ENCODE measurements at regions not wholly inside any gene's neighbourhood (a gene's known extent, or its start where the extent isn't known, plus 50 kb on each side); places are given as distances from the start of the nearest gene placed in this dataset.
"Not testable (repeated sequence)": the region's sequence is repeated elsewhere in the genome, so short reads cannot be mapped to it uniquely, and the experiment has no call there.

GRCh38 chr16:33986521-33986920, 527.1 kb downstream of the TP53TG3F start:
- not testable (repeated sequence) for H2BK120ac ChIP-seq (ENCODE audit: low read depth, low read length); H3K36me3 ChIP-seq (ENCODE audit: control insufficient read depth, insufficient read depth, low read length); H3K27ac ChIP-seq (ENCODE audit: low read depth, low read length); H2AK5ac ChIP-seq (ENCODE audit: low read length); H2BK5ac ChIP-seq (ENCODE audit: low read length); H4K8ac ChIP-seq (ENCODE audit: low read depth, low read length); H3K4me3 ChIP-seq (ENCODE audit: low read length); H3K4me1 ChIP-seq (ENCODE audit: control insufficient read depth, low read depth, low read length); H3K23ac ChIP-seq (ENCODE audit: low read length); H3K27me3 ChIP-seq (ENCODE audit: insufficient read depth, low read length, poor library complexity); H3K56ac ChIP-seq (ENCODE audit: low read length); H4K5ac ChIP-seq (ENCODE audit: low read length); DNase-seq; H3K18ac ChIP-seq (ENCODE audit: low read length); H2BK15ac ChIP-seq (replicated peaks; ENCODE audit: low read depth); H3K4me2 ChIP-seq (ENCODE audit: low read length); H3K9ac ChIP-seq (ENCODE audit: low read length); H3K4ac ChIP-seq (ENCODE audit: low read depth, low read length); H3K79me1 ChIP-seq (ENCODE audit: low read length); H3K79me2 ChIP-seq (ENCODE audit: control insufficient read depth, insufficient read depth, low read length)
- WGBS (ENCODE audit: extremely low coverage, insufficient coverage, low lambda C conversion rate) = no CpG with 5 or more reads among the region's 8 CpGs

GRCh38 chr16:33987348-33987963, 528.0 kb downstream of the TP53TG3F start:
- WGBS (ENCODE audit: extremely low coverage, insufficient coverage, low lambda C conversion rate) = no CpG with 5 or more reads among the region's 13 CpGs

GRCh38 chr16:33988012-33988411, 528.6 kb downstream of the TP53TG3F start:
- not testable (repeated sequence) for H3K9ac ChIP-seq (ENCODE audit: low read length); H3K4me3 ChIP-seq (ENCODE audit: low read length); H2AK5ac ChIP-seq (ENCODE audit: low read length); H3K4ac ChIP-seq (ENCODE audit: low read depth, low read length); H3K4me2 ChIP-seq (ENCODE audit: low read length); H3K27me3 ChIP-seq (ENCODE audit: insufficient read depth, low read length, poor library complexity); H3K27ac ChIP-seq (ENCODE audit: low read depth, low read length); H3K18ac ChIP-seq (ENCODE audit: low read length); H3K79me1 ChIP-seq (ENCODE audit: low read length); H2BK15ac ChIP-seq (replicated peaks; ENCODE audit: low read depth); H2BK120ac ChIP-seq (ENCODE audit: low read depth, low read length); H3K36me3 ChIP-seq (ENCODE audit: control insufficient read depth, insufficient read depth, low read length); H3K56ac ChIP-seq (ENCODE audit: low read length); H3K79me2 ChIP-seq (ENCODE audit: control insufficient read depth, insufficient read depth, low read length); H3K23ac ChIP-seq (ENCODE audit: low read length); H2BK5ac ChIP-seq (ENCODE audit: low read length); H4K5ac ChIP-seq (ENCODE audit: low read length); H4K8ac ChIP-seq (ENCODE audit: low read depth, low read length); H3K4me1 ChIP-seq (ENCODE audit: control insufficient read depth, low read depth, low read length); DNase-seq
- no CpG with 5 or more reads among the region's 8 CpGs for WGBS (ENCODE audit: extremely low coverage, insufficient coverage, low lambda C conversion rate)

More at GRCh38 chr16:33987348-33987963, 528.0 kb downstream of the TP53TG3F start:
- H3K4me2 ChIP-seq (ENCODE audit: low read length); H3K4me3 ChIP-seq (ENCODE audit: low read length); H3K4me1 ChIP-seq (ENCODE audit: control insufficient read depth, low read depth, low read length); H3K56ac ChIP-seq (ENCODE audit: low read length); H3K4ac ChIP-seq (ENCODE audit: low read depth, low read length); H4K5ac ChIP-seq (ENCODE audit: low read length); H3K79me1 ChIP-seq (ENCODE audit: low read length); H3K27me3 ChIP-seq (ENCODE audit: insufficient read depth, low read length, poor library complexity); H3K9ac ChIP-seq (ENCODE audit: low read length); H2BK5ac ChIP-seq (ENCODE audit: low read length); H2BK15ac ChIP-seq (replicated peaks; ENCODE audit: low read depth); H4K8ac ChIP-seq (ENCODE audit: low read depth, low read length); H3K36me3 ChIP-seq (ENCODE audit: control insufficient read depth, insufficient read depth, low read length); H3K27ac ChIP-seq (ENCODE audit: low read depth, low read length); H3K18ac ChIP-seq (ENCODE audit: low read length); DNase-seq; H2AK5ac ChIP-seq (ENCODE audit: low read length); H3K79me2 ChIP-seq (ENCODE audit: control insufficient read depth, insufficient read depth, low read length); H2BK120ac ChIP-seq (ENCODE audit: low read depth, low read length); H3K23ac ChIP-seq (ENCODE audit: low read length): not testable (repeated sequence)

GRCh38 chr16:33990488-33990887, 531.1 kb downstream of the TP53TG3F start:
- H2BK120ac ChIP-seq (ENCODE audit: low read depth, low read length); H4K8ac ChIP-seq (ENCODE audit: low read depth, low read length); H3K23ac ChIP-seq (ENCODE audit: low read length); H3K79me2 ChIP-seq (ENCODE audit: control insufficient read depth, insufficient read depth, low read length); H3K56ac ChIP-seq (ENCODE audit: low read length); H2BK5ac ChIP-seq (ENCODE audit: low read length); H3K36me3 ChIP-seq (ENCODE audit: control insufficient read depth, insufficient read depth, low read length); H3K4me1 ChIP-seq (ENCODE audit: control insufficient read depth, low read depth, low read length); H3K27ac ChIP-seq (ENCODE audit: low read depth, low read length); H3K18ac ChIP-seq (ENCODE audit: low read length); H3K4me3 ChIP-seq (ENCODE audit: low read length); H4K5ac ChIP-seq (ENCODE audit: low read length); H2BK15ac ChIP-seq (replicated peaks; ENCODE audit: low read depth); DNase-seq; H3K4me2 ChIP-seq (ENCODE audit: low read length); H3K27me3 ChIP-seq (ENCODE audit: insufficient read depth, low read length, poor library complexity); H3K9ac ChIP-seq (ENCODE audit: low read length); H3K4ac ChIP-seq (ENCODE audit: low read depth, low read length); H3K79me1 ChIP-seq (ENCODE audit: low read length); H2AK5ac ChIP-seq (ENCODE audit: low read length): not testable (repeated sequence)
- no CpG with 5 or more reads among the region's 18 CpGs for WGBS (ENCODE audit: extremely low coverage, insufficient coverage, low lambda C conversion rate)

GRCh38 chr16:33992513-33993177, 533.2 kb downstream of the TP53TG3F start:
- not testable (repeated sequence) for DNase-seq; H3K4me3 ChIP-seq (ENCODE audit: low read length); H3K23ac ChIP-seq (ENCODE audit: low read length)

GRCh38 chr16:33994207-33994606, 534.8 kb downstream of the TP53TG3F start:
- H3K4me1 ChIP-seq (ENCODE audit: control insufficient read depth, low read depth, low read length); H3K4me3 ChIP-seq (ENCODE audit: low read length): not testable (repeated sequence)
- no CpG with 5 or more reads among the region's 12 CpGs for WGBS (ENCODE audit: extremely low coverage, insufficient coverage, low lambda C conversion rate)

More at GRCh38 chr16:33992513-33993177, 533.2 kb downstream of the TP53TG3F start:
- not testable (repeated sequence) for H3K79me1 ChIP-seq (ENCODE audit: low read length); H2BK5ac ChIP-seq (ENCODE audit: low read length); H2AK5ac ChIP-seq (ENCODE audit: low read length); H4K5ac ChIP-seq (ENCODE audit: low read length); H2BK15ac ChIP-seq (replicated peaks; ENCODE audit: low read depth); H3K36me3 ChIP-seq (ENCODE audit: control insufficient read depth, insufficient read depth, low read length); H3K56ac ChIP-seq (ENCODE audit: low read length); H3K9ac ChIP-seq (ENCODE audit: low read length); H3K27me3 ChIP-seq (ENCODE audit: insufficient read depth, low read length, poor library complexity); H4K8ac ChIP-seq (ENCODE audit: low read depth, low read length); H3K4ac ChIP-seq (ENCODE audit: low read depth, low read length); H2BK120ac ChIP-seq (ENCODE audit: low read depth, low read length); H3K4me2 ChIP-seq (ENCODE audit: low read length); H3K79me2 ChIP-seq (ENCODE audit: control insufficient read depth, insufficient read depth, low read length); H3K4me1 ChIP-seq (ENCODE audit: control insufficient read depth, low read depth, low read length); H3K18ac ChIP-seq (ENCODE audit: low read length); H3K27ac ChIP-seq (ENCODE audit: low read depth, low read length)
- no CpG with 5 or more reads among the region's 11 CpGs for WGBS (ENCODE audit: extremely low coverage, insufficient coverage, low lambda C conversion rate)

More at GRCh38 chr16:33994207-33994606, 534.8 kb downstream of the TP53TG3F start:
- not testable (repeated sequence) for H3K79me1 ChIP-seq (ENCODE audit: low read length); H3K9ac ChIP-seq (ENCODE audit: low read length); H2AK5ac ChIP-seq (ENCODE audit: low read length); H3K27ac ChIP-seq (ENCODE audit: low read depth, low read length); H2BK5ac ChIP-seq (ENCODE audit: low read length); H4K5ac ChIP-seq (ENCODE audit: low read length); H3K56ac ChIP-seq (ENCODE audit: low read length); H4K8ac ChIP-seq (ENCODE audit: low read depth, low read length); H3K4me2 ChIP-seq (ENCODE audit: low read length); DNase-seq; H3K36me3 ChIP-seq (ENCODE audit: control insufficient read depth, insufficient read depth, low read length); H3K79me2 ChIP-seq (ENCODE audit: control insufficient read depth, insufficient read depth, low read length); H3K27me3 ChIP-seq (ENCODE audit: insufficient read depth, low read length, poor library complexity); H3K4ac ChIP-seq (ENCODE audit: low read depth, low read length); H2BK120ac ChIP-seq (ENCODE audit: low read depth, low read length); H3K23ac ChIP-seq (ENCODE audit: low read length); H2BK15ac ChIP-seq (replicated peaks; ENCODE audit: low read depth); H3K18ac ChIP-seq (ENCODE audit: low read length)

Data from mesendoderm (in vitro differentiated cells).